GM18868 (cell line): ENCODE measurements at regions not wholly inside any gene's neighbourhood (a gene's known extent, or its start where the extent isn't known, plus 50 kb on each side); places are given as distances from the start of the nearest gene placed in this dataset.
"Not testable (repeated sequence)": the region's sequence is repeated elsewhere in the genome, so short reads cannot be mapped to it uniquely, and the experiment has no call there.

Experiments
- ATAC-seq: cut with Tn5 transposase; IDR thresholded peaks from one replicate; pipeline ENCODE4 v1.9.1; 2021; ENCODE audit warnings: mild to moderate bottlenecking, moderate library complexity; ENCODE audit not compliant: unreplicated experiment

GRCh38 chr13:111006506-111007031, 91.7 kb upstream of the ANKRD10 start:
- ATAC-seq: no peak

DNA sequence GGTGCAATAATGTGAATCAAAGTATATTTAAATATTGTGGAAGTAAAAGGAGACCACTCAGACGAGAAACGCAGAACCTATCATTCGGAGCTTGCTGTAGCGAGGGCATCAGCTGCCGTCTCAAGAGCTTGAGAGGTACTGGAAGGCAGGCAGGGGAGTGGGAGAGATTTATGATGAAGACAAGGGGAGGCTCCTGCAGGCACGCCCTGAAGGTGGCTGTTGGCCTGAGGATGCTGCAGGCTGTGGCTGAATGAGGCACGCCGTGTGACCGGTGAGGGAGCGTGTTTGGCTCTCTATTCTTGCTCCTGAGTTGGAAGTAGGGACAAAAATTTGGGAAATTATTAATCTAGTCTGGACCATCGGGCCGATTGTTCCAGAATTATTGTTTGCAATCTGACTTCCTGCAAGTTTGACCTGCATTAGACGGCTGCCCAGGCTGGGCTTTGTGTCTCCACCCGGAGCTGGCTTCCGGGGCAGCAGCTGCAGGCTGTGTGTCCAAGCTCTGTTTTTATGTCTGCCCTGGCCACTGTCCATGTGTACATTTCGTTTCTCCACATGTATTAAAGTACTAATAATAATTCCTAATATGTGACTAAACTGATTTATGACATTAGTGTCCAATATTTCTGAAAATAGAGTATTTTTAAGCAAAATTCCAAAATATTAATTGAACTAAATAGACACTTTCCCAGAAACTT, 91.1 kb upstream of the ANKRD10 start:
- ATAC-seq: no peak

GRCh38 chr13:111005364-111005763, 90.5 kb upstream of the ANKRD10 start:
- ATAC-seq: no peak

DNA sequence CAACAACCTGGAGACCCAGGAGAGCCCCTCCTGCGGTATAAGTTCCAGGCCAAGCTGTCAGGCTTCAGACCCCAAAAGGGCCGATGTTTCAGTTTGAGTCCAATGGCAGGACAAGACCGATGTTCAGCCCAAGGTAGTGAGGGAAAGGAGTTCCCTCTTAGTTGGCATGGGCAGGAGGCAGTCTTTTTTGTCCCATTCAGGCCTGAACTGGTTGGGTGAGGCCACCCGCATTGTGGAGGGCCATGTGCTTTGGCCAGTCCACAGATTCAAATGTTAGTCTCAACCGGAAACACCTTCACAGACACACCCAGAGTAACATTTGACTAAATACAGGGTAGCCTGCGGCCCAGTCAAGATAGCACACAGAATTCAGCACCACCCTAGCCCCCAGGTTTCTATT, 89.6 kb upstream of the ANKRD10 start:
- ATAC-seq: no peak

- ATAC-seq: no peak
These were observed 86.8 kb upstream of the ANKRD10 start for GRCh38 chr13:111001636-111002035.

DNA sequence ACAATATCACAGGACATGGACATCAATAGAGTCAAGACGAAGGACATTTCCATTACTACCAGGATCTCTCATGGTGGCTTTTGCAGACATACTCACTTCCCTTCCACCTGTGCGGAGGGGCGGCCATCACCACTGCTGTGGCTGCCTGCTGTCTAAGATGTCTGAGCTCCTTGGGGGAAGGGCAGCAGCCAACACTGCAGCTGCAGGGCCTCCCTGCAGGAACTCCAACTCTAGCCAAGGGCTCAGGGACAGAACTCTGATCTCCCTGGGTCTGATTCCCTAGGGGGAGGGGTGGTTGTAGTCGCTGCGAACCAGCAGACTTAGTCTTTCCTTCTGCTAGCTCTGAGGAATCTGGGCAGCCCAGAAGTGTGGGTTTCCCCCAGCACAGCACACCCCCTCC, 78.9 kb upstream of the ANKRD10 start:
- no peak for ATAC-seq

DNA sequence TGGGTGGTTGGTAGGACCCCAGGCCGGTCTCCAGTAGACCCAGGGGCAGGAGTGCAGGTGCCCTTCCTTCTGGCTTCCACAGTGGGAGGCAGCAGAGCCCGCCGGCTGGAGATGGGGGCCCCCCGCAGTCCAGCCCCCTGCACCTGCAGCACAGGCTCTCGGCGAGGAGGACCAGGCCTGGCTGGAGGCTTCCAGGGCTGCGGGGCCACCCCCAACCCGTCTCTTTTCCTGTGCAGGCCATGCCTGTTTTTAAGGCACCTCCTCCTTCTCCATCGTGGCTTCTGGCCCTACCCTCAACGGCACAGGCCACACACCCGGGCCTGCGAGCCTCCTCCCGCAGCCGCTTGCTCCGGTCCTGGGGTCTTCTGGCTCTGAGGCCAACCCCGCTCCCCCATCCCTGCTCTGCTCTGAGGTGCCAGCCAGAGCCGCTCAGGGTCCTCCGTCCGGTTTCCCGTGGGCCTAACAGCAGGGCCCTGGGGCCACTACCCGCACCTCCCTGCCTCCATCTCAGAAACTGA, 77.2 kb upstream of the ANKRD10 start:
- no peak for ATAC-seq

DNA sequence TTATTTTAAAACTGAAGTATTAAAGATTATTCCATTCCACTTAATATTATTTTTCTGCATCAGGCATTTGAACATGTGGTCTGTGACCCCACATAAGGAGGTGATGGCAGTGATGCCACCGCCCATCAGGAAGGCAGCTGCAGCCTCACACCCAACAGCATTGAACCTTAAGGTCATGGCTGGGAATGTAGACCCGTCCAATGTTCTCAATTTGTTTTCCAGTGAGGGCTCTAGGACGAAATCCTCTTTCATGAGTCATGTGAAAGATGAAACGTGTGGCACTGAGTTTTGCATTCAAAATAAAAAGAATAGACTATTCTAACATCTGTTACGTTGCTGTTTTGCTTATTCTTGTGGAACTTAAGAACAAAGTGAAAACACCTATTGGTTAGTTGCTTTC, 74.5 kb upstream of the ANKRD10 start:
- ATAC-seq: no peak

DNA sequence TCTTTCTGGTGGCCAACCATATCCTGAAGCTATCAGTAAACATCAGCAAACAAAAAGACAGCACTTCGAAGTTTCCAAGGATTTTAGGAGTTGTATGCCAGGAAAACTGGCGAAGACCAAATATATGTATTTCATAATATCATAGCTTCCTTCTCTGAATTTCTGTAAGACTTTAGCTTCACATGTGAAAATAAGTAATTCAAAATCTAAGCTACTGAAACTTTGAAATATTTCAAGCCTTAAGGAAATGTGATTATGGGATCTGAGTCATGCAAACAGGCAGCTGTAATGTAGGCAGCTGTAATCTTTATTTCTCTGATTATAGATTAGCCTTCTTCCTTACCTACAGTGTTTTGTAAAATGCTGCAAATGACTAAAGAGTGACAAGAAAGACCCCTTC, 70.7 kb upstream of the ANKRD10 start:
- ATAC-seq: no peak

DNA sequence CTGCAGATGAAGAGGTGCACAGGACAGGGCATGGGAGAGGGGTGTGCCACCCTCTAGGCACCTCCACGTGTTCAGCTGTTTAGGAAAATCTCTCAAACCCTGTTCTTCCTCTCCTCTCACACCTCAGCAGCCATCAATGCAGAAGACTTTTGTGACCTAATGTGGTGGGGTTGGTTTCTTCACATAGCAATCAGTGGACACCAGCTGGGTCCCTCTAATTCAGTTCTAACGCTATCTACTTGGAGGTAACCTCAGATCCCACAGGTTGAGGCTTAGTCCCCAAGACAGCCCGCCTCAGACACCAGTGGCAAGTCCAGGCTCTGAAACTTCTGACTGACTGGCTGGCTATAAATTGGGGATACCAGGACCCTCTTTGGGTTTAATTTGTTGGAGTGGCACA, 69.9 kb upstream of the ANKRD10 start:
- no peak for ATAC-seq

GRCh38 chr13:110984381-110984780, 69.5 kb upstream of the ANKRD10 start:
- ATAC-seq: no peak

DNA sequence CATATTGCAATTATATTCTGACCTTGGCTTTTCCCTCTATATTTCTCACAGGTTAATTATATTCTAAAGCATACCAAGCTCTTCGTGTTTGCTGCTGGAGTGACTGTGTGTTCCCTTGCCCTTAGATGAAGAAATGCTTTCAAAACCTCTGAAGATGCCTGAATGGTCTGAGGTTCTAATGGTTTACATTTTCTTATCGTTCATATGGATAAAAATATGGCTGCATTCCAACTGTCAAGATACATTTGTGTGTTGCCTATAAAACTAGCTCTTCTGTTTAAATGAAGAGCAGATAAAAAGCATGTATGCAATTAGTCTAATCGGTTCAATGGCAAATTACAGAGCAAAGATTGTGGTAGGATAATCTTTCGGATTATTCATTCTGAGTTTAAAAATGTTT, 68.4 kb upstream of the ANKRD10 start:
- no peak for ATAC-seq

GRCh38 chr13:110981379-110981778, 66.5 kb upstream of the ANKRD10 start:
- ATAC-seq: no peak

GRCh38 chr13:110980921-110981320, 66.1 kb upstream of the ANKRD10 start:
- ATAC-seq: no peak

DNA sequence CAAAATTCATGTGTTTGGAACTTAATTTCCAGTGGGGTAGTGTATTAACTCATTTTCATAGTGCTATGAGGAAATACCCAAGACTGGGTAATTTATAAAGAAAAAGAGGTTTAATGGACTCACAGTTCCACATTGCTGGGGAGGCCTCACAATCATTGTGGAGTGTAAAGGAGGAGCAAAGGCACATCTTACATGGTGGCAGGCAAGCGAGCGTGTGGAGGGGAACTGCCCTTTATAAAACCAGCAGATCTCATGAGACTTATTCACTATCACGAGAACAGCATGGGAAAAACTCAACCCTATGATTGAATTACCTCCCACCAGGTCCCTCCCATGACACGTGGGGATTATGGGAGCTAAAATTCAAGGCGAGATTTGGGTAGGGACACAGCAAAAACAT, 64.3 kb upstream of the ANKRD10 start:
- not testable (repeated sequence) for ATAC-seq

DNA sequence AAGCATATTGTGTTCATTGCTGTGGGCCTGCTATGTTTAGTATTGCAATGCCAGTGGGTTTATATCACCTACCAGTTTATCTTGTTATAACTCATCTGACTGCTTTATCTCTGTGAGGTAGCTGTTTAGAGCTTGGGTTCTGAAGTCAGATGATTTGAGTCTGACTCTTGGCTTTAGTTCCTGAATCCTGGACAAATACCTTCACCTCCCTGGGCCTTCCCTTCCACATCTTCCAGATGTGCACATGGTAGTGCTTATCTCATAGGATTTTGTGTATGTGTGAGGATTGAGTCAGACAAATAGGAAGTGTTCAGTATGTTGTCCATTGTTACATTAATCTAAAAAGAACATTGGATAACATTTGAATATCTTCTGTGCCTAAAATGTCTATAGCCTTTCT, 63.5 kb upstream of the ANKRD10 start:
- ATAC-seq: no peak

DNA sequence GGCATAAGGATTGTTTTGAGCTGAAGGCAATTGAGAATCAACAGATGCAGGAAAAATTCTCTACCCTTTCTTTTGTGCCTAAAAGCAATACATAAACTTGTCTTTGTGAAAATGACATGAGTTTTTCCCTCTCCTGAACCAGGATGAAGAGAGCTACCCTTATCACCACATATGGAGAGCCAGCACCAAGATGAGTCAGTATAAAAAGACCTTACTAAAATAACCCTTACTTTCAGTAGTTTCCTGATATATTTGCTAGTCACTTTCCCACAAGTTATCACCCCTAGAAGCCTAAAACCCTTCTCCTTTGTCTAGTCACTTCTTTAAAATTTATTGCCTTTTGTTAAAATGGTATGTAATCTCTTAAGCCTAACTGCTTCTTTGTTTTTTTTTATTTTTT, 61.9 kb upstream of the ANKRD10 start:
- ATAC-seq: no peak

DNA sequence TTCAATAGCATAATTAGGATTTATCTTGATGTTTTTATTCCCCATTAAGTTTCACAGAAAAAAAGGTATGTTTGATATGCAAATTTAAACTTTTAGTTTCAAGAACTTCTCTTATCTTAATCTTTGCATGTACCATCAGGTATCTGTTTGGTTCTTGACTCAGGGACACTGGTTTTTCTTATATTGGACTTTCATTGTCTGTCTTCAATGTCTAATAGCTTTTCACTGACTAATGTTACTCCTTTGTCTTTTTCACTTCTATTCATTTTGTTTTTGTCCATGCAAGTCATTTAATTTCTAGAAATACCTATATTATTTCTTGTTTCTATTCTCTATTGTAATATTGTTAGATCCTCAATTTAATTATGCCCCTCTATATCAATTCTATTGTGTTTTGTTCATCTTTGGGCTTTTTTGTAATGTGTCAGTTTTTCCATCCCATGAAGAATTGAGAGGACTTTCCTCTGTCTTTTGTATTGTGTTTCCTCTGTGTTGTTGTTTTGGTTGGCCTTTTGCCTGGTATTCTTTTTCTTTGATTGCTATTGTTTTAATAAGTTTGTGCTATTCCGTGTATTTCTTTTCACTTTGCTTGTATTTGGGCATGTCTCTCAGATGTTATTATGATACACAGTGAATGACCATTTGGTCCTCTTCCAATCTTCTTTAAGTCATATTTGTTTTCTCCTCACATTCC, 58.3 kb upstream of the ANKRD10 start:
- no peak for ATAC-seq

DNA sequence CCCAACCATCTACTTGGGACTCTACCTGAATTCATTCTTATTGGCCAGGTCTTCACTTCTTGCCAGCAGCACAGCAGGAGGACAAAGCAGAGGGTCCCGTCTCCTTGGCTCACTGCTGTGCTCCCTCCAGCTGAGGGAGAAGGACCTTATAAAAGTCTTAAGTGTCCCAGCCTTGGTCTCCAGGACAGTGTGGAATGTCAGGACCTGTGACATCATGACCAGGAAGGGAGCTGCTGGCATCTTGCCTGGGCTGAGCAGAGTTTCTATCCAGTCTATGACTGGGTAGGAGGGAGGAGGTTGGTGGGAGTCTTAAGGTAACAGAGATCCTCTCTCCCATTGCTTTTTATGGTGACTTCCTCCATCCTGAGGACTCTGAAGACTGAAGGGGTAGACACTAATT, 56.6 kb upstream of the ANKRD10 start:
- no peak for ATAC-seq

GRCh38 chr13:110967156-110967855, 52.4 kb upstream of the ANKRD10 start:
- not testable (repeated sequence) for ATAC-seq

DNA sequence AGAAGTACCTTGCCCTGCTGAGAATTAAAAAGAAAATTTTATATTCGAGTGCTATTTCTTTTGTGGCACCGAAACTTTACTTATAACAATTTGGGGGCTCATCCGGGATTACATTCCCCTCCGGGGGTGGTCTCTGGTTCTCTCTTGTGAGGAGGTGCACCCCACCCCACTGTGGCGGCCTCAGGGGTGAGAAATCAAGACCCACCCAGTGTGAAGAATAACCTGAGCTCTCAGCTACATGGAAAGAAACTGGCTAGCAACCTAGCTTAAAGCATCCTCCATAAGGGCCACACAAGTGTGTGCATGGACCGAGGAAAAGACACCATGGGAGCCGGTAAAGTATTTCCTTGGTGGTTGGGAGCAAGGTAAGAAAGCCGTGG, 50.9 kb upstream of the ANKRD10 start:
- ATAC-seq: no peak
